ENCODE measurements at regions not wholly inside any gene's neighbourhood (a gene's known extent, or its start where the extent isn't known, plus 50 kb on each side); places are given as distances from the start of the nearest gene placed in this dataset.

- CTCF ChIA-PET, result no interaction called here
- Mint-ChIP-seq H3K9me3 (peaks cover 6% of the 10 kb centered on the region), H3K27me3 (no peaks in the 10 kb centered on the region), H3K4me1 (no peaks in the 10 kb centered on the region), H3K27ac (no peak overlapping the region), H3K36me3 (no peaks in the 10 kb centered on the region), H3K4me3 (no peak overlapping the region)
- no peak for DNase-seq
Measured at GRCh38 chr6:140940251-140940925, 1192.3 kb upstream of the GJE1 start.

DNA sequence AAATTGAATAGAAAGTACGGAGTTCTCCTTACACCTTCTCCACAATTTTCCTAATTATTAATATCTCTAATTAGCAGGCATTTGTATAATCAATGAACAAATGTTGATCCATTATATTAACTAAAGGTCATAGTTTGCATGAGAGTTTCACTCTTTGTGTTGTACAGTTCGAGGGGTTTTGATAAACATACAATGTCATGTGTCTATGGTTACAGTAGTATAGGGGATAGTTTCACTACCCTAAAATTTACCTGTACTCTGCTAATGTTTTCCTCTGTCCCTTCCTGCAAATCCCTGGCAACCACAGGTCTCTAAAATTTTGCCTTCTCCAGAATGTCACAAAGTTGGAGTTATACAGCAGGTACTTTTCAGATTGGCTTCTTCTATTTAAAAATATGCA, 1199.8 kb upstream of the GJE1 start:
- CTCF ChIA-PET, result no interaction called here
- H3K27ac Mint-ChIP-seq, result no peak overlapping the region
- H3K9me3 Mint-ChIP-seq, result no peaks in the 10 kb centered on the region
- no peak for DNase-seq
- no peaks in the 10 kb centered on the region for H3K4me1 Mint-ChIP-seq
- no peaks in the 10 kb centered on the region for H3K36me3 Mint-ChIP-seq
- no peak overlapping the region for H3K4me3 Mint-ChIP-seq
- no peaks in the 10 kb centered on the region for H3K27me3 Mint-ChIP-seq

GRCh38 chr6:140931581-140931980, 1201.1 kb upstream of the GJE1 start:
- H3K27ac Mint-ChIP-seq, result no peak overlapping the region
- H3K9me3 Mint-ChIP-seq, result no peaks in the 10 kb centered on the region
- no peak for DNase-seq
- H3K27me3 Mint-ChIP-seq, result no peaks in the 10 kb centered on the region
- H3K4me3 Mint-ChIP-seq, result no peak overlapping the region
- CTCF ChIA-PET, result no interaction called here
- no peaks in the 10 kb centered on the region for H3K4me1 Mint-ChIP-seq
- H3K36me3 Mint-ChIP-seq, result no peaks in the 10 kb centered on the region

- Mint-ChIP-seq H3K27ac (no peak overlapping the region), H3K9me3 (no peaks in the 10 kb centered on the region), H3K36me3 (no peaks in the 10 kb centered on the region), H3K4me1 (no peaks in the 10 kb centered on the region), H3K4me3 (no peak overlapping the region), H3K27me3 (no peaks in the 10 kb centered on the region)
- no peak for DNase-seq
- CTCF ChIA-PET, result no interaction called here
Measured at GRCh38 chr6:140929121-140929520, 1203.6 kb upstream of the GJE1 start.

DNA sequence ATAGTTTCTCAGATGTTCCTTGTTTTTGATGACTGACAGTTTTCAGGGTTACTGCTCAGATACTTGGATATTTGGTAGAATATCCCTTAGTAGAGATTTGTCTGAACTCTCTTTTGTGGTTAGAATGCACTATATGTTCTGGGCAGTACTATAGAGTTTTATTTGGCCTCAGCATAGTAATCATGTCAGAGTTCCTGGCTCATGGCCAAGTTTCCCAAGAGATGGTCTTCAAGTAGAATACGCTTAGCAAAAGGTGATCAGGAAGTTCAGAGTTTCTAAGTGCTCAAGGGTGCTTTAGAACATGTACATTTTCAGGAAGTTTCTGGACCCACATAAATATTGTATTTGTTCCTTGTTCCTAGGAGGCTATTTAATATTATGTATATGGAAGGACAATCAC, 1209.7 kb upstream of the GJE1 start:
- no peaks in the 10 kb centered on the region for H3K9me3 Mint-ChIP-seq
- DNase-seq, result no peak
- CTCF ChIA-PET, result no interaction called here
- no peak overlapping the region for H3K27ac Mint-ChIP-seq
- H3K27me3 Mint-ChIP-seq, result no peaks in the 10 kb centered on the region
- no peaks in the 10 kb centered on the region for H3K36me3 Mint-ChIP-seq
- H3K4me1 Mint-ChIP-seq, result no peaks in the 10 kb centered on the region
- H3K4me3 Mint-ChIP-seq, result no peak overlapping the region

- no peak overlapping the region for H3K27ac Mint-ChIP-seq
- DNase-seq, result no peak
Measured at GRCh38 chr6:140921366-140922226, 1211.1 kb upstream of the GJE1 start.

DNA sequence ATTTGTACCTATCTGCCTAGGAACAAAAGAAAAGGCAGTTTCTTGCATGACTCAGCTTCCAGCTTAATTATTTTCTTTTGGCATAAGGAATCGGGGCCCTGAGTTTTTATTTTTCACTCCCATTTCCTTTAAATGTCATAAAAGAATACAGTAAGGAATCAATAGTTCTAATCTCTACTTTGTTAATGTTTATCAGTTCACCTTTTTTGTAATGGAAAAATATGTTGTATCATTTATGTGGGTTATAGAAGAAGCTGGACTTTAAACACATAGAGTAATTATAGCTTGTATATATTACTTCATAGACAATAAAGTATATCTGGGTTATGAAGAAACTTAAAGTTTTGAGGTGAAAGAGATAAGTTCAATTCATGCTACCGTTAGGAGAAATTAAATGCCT, 1214.8 kb upstream of the GJE1 start:
- no peak for DNase-seq
- no peak overlapping the region for H3K4me3 Mint-ChIP-seq
- no peak overlapping the region for H3K27ac Mint-ChIP-seq
- no peaks in the 10 kb centered on the region for H3K27me3 Mint-ChIP-seq
- H3K36me3 Mint-ChIP-seq, result no peaks in the 10 kb centered on the region
- H3K4me1 Mint-ChIP-seq, result no peaks in the 10 kb centered on the region
- no peaks in the 10 kb centered on the region for H3K9me3 Mint-ChIP-seq
- CTCF ChIA-PET, result no interaction called here

More at GRCh38 chr6:140921366-140922226, 1211.1 kb upstream of the GJE1 start:
- Mint-ChIP-seq H3K4me1 (no peaks in the 10 kb centered on the region), H3K4me3 (no peak overlapping the region), H3K36me3 (no peaks in the 10 kb centered on the region), H3K27me3 (no peaks in the 10 kb centered on the region), H3K9me3 (no peaks in the 10 kb centered on the region)
- CTCF ChIA-PET, result interaction anchor here (0.5 kb wide), 1 partner anchor 868 kb away, joined by 3 read pairs; no protein-coding TSS in a partner anchor

GRCh38 chr6:140915551-140915950, 1217.2 kb upstream of the GJE1 start:
- DNase-seq, result no peak
- H3K27ac Mint-ChIP-seq, result no peak overlapping the region
- H3K4me1 Mint-ChIP-seq, result no peaks in the 10 kb centered on the region
- no peak overlapping the region for H3K4me3 Mint-ChIP-seq
- CTCF ChIA-PET, result no interaction called here
- no peaks in the 10 kb centered on the region for H3K36me3 Mint-ChIP-seq
- H3K9me3 Mint-ChIP-seq, result no peaks in the 10 kb centered on the region
- H3K27me3 Mint-ChIP-seq, result no peaks in the 10 kb centered on the region

GRCh38 chr6:140915103-140915502, 1217.6 kb upstream of the GJE1 start:
- no peaks in the 10 kb centered on the region for H3K4me1 Mint-ChIP-seq
- H3K36me3 Mint-ChIP-seq, result no peaks in the 10 kb centered on the region
- no peaks in the 10 kb centered on the region for H3K9me3 Mint-ChIP-seq
- H3K27ac Mint-ChIP-seq, result no peak overlapping the region
- CTCF ChIA-PET, result no interaction called here
- DNase-seq, result no peak
- no peak overlapping the region for H3K4me3 Mint-ChIP-seq
- no peaks in the 10 kb centered on the region for H3K27me3 Mint-ChIP-seq

- Mint-ChIP-seq H3K27ac (no peak overlapping the region), H3K27me3 (peaks cover 3% of the 10 kb centered on the region), H3K4me1 (no peaks in the 10 kb centered on the region), H3K9me3 (no peaks in the 10 kb centered on the region), H3K36me3 (no peaks in the 10 kb centered on the region), H3K4me3 (no peak overlapping the region)
- DNase-seq, result no peak
- CTCF ChIA-PET, result no interaction called here
Measured at GRCh38 chr6:140912686-140913085, 1220.0 kb upstream of the GJE1 start.

- Mint-ChIP-seq H3K9me3 (no peaks in the 10 kb centered on the region), H3K27ac (no peak overlapping the region), H3K27me3 (peaks cover 3% of the 10 kb centered on the region), H3K36me3 (no peaks in the 10 kb centered on the region), H3K4me3 (no peak overlapping the region), H3K4me1 (no peaks in the 10 kb centered on the region)
- no peak for DNase-seq
- CTCF ChIA-PET, result interaction anchor here (0.7 kb wide), 1 partner anchor 10 kb away, joined by 3 read pairs; no protein-coding TSS in a partner anchor
Measured at GRCh38 chr6:140909625-140910024, 1223.1 kb upstream of the GJE1 start.

- no peak for DNase-seq
- no peaks in the 10 kb centered on the region for H3K4me1 Mint-ChIP-seq
- H3K27me3 Mint-ChIP-seq, result peaks cover 3% of the 10 kb centered on the region
- no peak overlapping the region for H3K4me3 Mint-ChIP-seq
- no peak overlapping the region for H3K27ac Mint-ChIP-seq
- no peaks in the 10 kb centered on the region for H3K36me3 Mint-ChIP-seq
- CTCF ChIA-PET, result no interaction called here
- H3K9me3 Mint-ChIP-seq, result no peaks in the 10 kb centered on the region
Measured at GRCh38 chr6:140909156-140909555, 1223.6 kb upstream of the GJE1 start.

GRCh38 chr6:140908505-140908904, 1224.2 kb upstream of the GJE1 start:
- no peak overlapping the region for H3K27ac Mint-ChIP-seq
- CTCF ChIA-PET, result no interaction called here

DNA sequence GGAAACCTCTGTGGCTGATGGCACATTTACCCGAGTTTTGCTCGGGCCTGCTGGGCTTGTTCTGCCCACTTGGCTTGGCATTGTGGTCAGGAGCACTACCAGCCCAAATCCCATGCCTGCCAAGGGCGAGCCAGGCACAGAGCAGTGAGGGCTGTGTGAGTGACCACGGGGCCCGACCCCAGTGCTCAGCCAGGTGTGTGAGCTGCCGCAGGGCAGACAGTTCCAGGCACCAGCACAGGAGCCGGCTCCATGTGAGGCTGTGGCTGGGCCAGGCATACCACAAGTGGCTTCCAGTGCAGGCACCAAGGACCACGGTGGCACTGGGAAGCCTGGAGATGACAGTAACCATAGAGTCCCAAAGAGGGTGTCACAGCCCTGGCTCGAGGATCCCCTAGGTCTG, 1225.5 kb upstream of the GJE1 start:
- Mint-ChIP-seq H3K36me3 (no peaks in the 10 kb centered on the region), H3K9me3 (no peaks in the 10 kb centered on the region), H3K27ac (no peak overlapping the region), H3K4me1 (no peaks in the 10 kb centered on the region), H3K4me3 (no peak overlapping the region), H3K27me3 (peaks cover 3% of the 10 kb centered on the region)
- CTCF ChIA-PET, result interaction anchor here (0.6 kb wide), 1 partner anchor 996 kb away, joined by 3 read pairs; no protein-coding TSS in a partner anchor
- DNase-seq, result no peak

More at GRCh38 chr6:140908505-140908904, 1224.2 kb upstream of the GJE1 start:
- Mint-ChIP-seq H3K27me3 (peaks cover 3% of the 10 kb centered on the region), H3K4me3 (no peak overlapping the region), H3K36me3 (no peaks in the 10 kb centered on the region), H3K4me1 (no peaks in the 10 kb centered on the region), H3K9me3 (no peaks in the 10 kb centered on the region)
- no peak for DNase-seq

- Mint-ChIP-seq H3K27ac (no peak overlapping the region), H3K4me1 (no peaks in the 10 kb centered on the region), H3K27me3 (peaks cover 3% of the 10 kb centered on the region), H3K4me3 (no peak overlapping the region), H3K36me3 (no peaks in the 10 kb centered on the region), H3K9me3 (peaks cover 4% of the 10 kb centered on the region)
- CTCF ChIA-PET, result no interaction called here
- no peak for DNase-seq
Measured at GRCh38 chr6:140905724-140906123, 1227.0 kb upstream of the GJE1 start.
